ENCODE measurements at regions not wholly inside any gene's neighbourhood (a gene's known extent, or its start where the extent isn't known, plus 50 kb on each side); places are given as distances from the start of the nearest gene placed in this dataset.

DNA sequence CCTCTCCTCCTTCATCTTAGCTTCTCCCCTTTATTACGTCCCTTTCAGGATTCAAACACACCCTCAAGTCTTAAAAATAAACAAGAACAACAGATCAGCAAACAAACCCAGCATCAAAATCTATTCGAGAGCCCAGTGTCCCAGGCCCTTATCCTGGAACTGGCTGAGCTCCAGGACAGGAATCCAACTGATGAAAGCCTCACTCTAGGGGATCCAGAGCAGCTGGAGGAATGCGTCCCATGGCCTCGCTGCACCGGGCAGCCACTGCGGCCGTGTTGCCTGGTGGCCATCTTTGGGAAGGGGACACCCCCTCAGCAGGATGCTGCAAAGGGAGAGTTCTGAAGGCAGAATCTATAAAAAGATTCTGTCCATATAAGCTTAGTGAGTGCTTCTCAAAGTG, 156.5 kb upstream of the BMPER start (continued):
- TF ChIP-seq, protein P1, sequence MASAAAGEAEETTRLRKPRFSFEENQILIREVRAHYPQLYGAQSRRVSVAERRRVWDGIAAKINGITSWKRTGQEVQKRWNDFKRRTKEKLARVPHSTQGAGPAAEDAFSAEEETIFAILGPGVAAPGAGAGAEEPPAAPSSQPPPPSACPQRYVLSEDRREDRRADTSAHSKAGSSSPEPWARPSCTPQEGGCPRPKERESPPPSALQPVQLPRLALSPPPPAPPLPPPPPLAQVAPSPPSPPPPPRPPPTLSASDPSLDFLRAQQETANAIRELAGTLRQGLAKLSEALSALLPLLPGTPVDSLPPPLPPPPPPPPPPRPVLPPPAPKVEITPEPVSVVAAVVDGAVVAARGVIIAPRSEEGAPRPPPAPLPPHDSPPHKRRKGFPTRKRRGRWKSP (CRISPR knock-in tag; IDR thresholded peaks at IDR 0.05): no peak
- no peak for TF ChIP-seq MYNN (CRISPR knock-in tag; IDR thresholded peaks at IDR 0.05; ENCODE audit: low read depth)
- TF ChIP-seq CREB3 (CRISPR knock-in tag; IDR thresholded peaks at IDR 0.05): no peak
- no peak for TF ChIP-seq HOXA7 (CRISPR knock-in tag; IDR thresholded peaks at IDR 0.05)
- no peak for TF ChIP-seq HOXD1 (CRISPR knock-in tag; IDR thresholded peaks at IDR 0.05)
- TF ChIP-seq MXD3 (CRISPR knock-in tag; IDR thresholded peaks at IDR 0.05): no peak
- no peak for TF ChIP-seq AKAP8 (CRISPR knock-in tag; IDR thresholded peaks at IDR 0.05)
- no peak for TF ChIP-seq DNMT3B (CRISPR knock-in tag; conservative IDR thresholded peaks at IDR 0.05)
- TF ChIP-seq, protein P2, sequence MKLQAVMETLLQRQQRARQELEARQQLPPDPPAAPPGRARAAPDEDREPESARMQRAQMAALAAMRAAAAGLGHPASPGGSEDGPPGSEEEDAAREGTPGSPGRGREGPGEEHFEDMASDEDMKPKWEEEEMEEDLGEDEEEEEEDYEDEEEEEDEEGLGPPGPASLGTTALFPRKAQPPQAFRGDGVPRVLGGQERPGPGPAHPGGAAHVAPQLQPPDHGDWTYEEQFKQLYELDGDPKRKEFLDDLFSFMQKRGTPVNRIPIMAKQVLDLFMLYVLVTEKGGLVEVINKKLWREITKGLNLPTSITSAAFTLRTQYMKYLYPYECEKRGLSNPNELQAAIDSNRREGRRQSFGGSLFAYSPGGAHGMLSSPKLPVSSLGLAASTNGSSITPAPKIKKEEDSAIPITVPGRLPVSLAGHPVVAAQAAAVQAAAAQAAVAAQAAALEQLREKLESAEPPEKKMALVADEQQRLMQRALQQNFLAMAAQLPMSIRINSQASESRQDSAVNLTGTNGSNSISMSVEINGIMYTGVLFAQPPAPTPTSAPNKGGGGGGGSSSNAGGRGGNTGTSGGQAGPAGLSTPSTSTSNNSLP (IDR thresholded peaks at IDR 0.05; ENCODE audit: low read depth, low read length): no peak

- Histone ChIP-seq H3K4me1 (ENCODE audit: insufficient read depth, low read length) (peaks cover 14% of the 10 kb centered on the region), H2AFZ (ENCODE audit: low read length) (no peak overlapping the region), H3K36me3 (replicated peaks in 1 of 2; ENCODE audit: control insufficient read depth in 1 of 2, insufficient read depth in 2 of 2, low read length in 2 of 2) (no peaks in the 10 kb centered on the region), H3K27me3 (ENCODE audit: control insufficient read depth in 1 of 2, insufficient read depth in 2 of 2, low read length in 2 of 2) (no peaks in the 10 kb centered on the region), H3K4me2 (ENCODE audit: low read depth, low read length) (no peak overlapping the region), H3K9me3 (ENCODE audit: low read length) (no peaks in the 10 kb centered on the region), H3K9ac (ENCODE audit: insufficient read depth, low read depth, low read length) (no peak overlapping the region), H3K79me2 (ENCODE audit: insufficient read depth, low read length) (no peaks in the 10 kb centered on the region), H4K20me1 (ENCODE audit: insufficient read depth, low read length) (no peaks in the 10 kb centered on the region), H3K4me3 (replicated peaks in 1 of 3; ENCODE audit: insufficient read depth in 1 of 3, low read depth in 2 of 3, low read length in 3 of 3) (no peak overlapping the region), H3K27ac (ENCODE audit: extremely low read length, insufficient read depth, low read length) (no peak overlapping the region)
- FAIRE-seq (no peak), DNase-seq (ENCODE audit: low spot score) (no peak), ATAC-seq (no peak)
- ChIA-PET CTCF (ENCODE audit: low intra/inter-chr PET ratio, low total read pairs) (no interaction called here), POLR2A (no interaction called here)
- BruUV-seq (replicated peaks): no TSS peak
- WGBS (ENCODE audit: low lambda C conversion rate): 55% methylated on average over 1 of the region's 1 CpG
- intact Hi-C loops (cut with micrococcal nuclease; ENCODE audit: unreplicated experiment): no loop called here
- in situ Hi-C loops (cut with HindIII; ENCODE audit: extremely low pct_ligation_motif_present, low pct_unique_long_range_greater_than_20kb): no loop called here
- TF ChIP-seq SUZ12 (IDR thresholded peaks at IDR 0.05; ENCODE audit: low read depth, low read length): no peak
- no peak for TF ChIP-seq ZFP90 (CRISPR knock-in tag; IDR thresholded peaks at IDR 0.05; ENCODE audit: borderline replicate concordance)
- no peak for TF ChIP-seq HINFP (CRISPR knock-in tag; IDR thresholded peaks at IDR 0.05; ENCODE audit: low read depth)
- TF ChIP-seq BORCS8-MEF2B (CRISPR knock-in tag; IDR thresholded peaks at IDR 0.05): no peak
- TF ChIP-seq, protein P3, sequence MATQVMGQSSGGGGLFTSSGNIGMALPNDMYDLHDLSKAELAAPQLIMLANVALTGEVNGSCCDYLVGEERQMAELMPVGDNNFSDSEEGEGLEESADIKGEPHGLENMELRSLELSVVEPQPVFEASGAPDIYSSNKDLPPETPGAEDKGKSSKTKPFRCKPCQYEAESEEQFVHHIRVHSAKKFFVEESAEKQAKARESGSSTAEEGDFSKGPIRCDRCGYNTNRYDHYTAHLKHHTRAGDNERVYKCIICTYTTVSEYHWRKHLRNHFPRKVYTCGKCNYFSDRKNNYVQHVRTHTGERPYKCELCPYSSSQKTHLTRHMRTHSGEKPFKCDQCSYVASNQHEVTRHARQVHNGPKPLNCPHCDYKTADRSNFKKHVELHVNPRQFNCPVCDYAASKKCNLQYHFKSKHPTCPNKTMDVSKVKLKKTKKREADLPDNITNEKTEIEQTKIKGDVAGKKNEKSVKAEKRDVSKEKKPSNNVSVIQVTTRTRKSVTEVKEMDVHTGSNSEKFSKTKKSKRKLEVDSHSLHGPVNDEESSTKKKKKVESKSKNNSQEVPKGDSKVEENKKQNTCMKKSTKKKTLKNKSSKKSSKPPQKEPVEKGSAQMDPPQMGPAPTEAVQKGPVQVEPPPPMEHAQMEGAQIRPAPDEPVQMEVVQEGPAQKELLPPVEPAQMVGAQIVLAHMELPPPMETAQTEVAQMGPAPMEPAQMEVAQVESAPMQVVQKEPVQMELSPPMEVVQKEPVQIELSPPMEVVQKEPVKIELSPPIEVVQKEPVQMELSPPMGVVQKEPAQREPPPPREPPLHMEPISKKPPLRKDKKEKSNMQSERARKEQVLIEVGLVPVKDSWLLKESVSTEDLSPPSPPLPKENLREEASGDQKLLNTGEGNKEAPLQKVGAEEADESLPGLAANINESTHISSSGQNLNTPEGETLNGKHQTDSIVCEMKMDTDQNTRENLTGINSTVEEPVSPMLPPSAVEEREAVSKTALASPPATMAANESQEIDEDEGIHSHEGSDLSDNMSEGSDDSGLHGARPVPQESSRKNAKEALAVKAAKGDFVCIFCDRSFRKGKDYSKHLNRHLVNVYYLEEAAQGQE (IDR thresholded peaks at IDR 0.05; ENCODE audit: borderline replicate concordance in 1 of 2, low read depth in 1 of 2, low read length in 2 of 2): no peak
- TF ChIP-seq MYNN (CRISPR knock-in tag; IDR thresholded peaks at IDR 0.05; ENCODE audit: low read depth): no peak
- TF ChIP-seq ZNF619 (CRISPR knock-in tag; IDR thresholded peaks at IDR 0.05): no peak
Measured at GRCh38 chr7:33750177-33750576, 155.2 kb upstream of the BMPER start.

Data from HepG2 (cell line).